ENCODE measurements at regions not wholly inside any gene's neighbourhood (a gene's known extent, or its start where the extent isn't known, plus 50 kb on each side); places are given as distances from the start of the nearest gene placed in this dataset.

DNA sequence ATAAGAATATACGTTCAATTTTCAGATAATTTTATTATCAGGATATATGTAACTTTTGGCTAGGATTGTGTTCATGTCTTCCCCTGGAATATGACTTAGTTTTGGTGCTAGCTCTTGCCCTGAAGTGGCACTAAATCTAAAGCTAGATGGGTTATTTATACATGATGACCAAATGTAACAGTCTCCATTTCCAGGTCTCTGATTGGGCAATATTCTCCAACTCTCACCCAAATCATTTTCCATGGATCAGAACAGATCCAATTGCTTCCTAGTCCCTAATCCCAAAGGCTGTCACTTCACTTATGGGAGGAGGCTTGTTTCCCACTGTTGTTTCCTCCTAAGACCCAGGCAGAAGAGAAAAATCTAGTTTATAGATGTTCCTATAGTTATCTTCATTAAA, 274.6 kb upstream of the SLC16A7 start:
- Histone ChIP-seq H3K4me1 (ENCODE audit: control insufficient read depth, insufficient read depth, low read length) (no peaks in the 10 kb centered on the region), H3K36me3 (ENCODE audit: control insufficient read depth, insufficient read depth, low read length) (no peaks in the 10 kb centered on the region), H3K4me3 (ENCODE audit: insufficient read depth, low read depth, low read length) (no peak overlapping the region), H3K27me3 (ENCODE audit: control insufficient read depth, insufficient read depth, low read length) (no peaks in the 10 kb centered on the region), H3K14ac (replicated peaks; ENCODE audit: low read depth, low read length) (no peak overlapping the region), H4K5ac (ENCODE audit: low read depth, low read length) (no peak overlapping the region), H2AK5ac (ENCODE audit: low read depth, low read length) (no peak overlapping the region), H3K4me2 (ENCODE audit: low read depth, low read length) (no peak overlapping the region), H2BK15ac (ENCODE audit: low read depth, low read length) (no peak overlapping the region), H3K23ac (ENCODE audit: low read depth, low read length) (no peak overlapping the region), H4K8ac (ENCODE audit: low read depth in 2 of 2, low read length in 2 of 2) (no peak overlapping the region), H2BK20ac (ENCODE audit: low read depth, low read length) (no peak overlapping the region), H2AFZ (replicated peaks; ENCODE audit: low read length, poor library complexity) (no peak overlapping the region), H2BK5ac (ENCODE audit: low read depth, low read length, poor library complexity, severe bottlenecking) (no peak overlapping the region), H3K18ac (ENCODE audit: low read depth, low read length) (no peak overlapping the region), H3K4ac (ENCODE audit: low read depth, low read length) (no peak overlapping the region), H3K9me1 (ENCODE audit: insufficient read depth, low read length) (no peaks in the 10 kb centered on the region), H3K27ac (ENCODE audit: insufficient read depth, low read length) (no peak overlapping the region), H4K91ac (ENCODE audit: insufficient read depth, low read depth, low read length) (no peak overlapping the region), H3K79me1 (ENCODE audit: low read depth in 1 of 2, low read length in 2 of 2) (no peaks in the 10 kb centered on the region), H3K9me3 (ENCODE audit: control insufficient read depth, insufficient read depth, low read length) (no peaks in the 10 kb centered on the region), H3K9ac (ENCODE audit: low read depth, low read length) (no peak overlapping the region), H4K20me1 (ENCODE audit: insufficient read depth, low read length) (no peaks in the 10 kb centered on the region), H2AK9ac (replicated peaks; ENCODE audit: low read depth, low read length, poor library complexity) (no peak overlapping the region), H2BK120ac (ENCODE audit: low read depth, low read length) (no peak overlapping the region), H3K56ac (ENCODE audit: extremely low read depth, insufficient read depth, low read length) (no peak overlapping the region)
- intact Hi-C loops (cut with micrococcal nuclease), result no loop called here
- in situ Hi-C loops (cut with MboI; ENCODE audit: low sequenced_read_pairs), result no loop called here
- ChIA-PET CTCF (no interaction called here), POLR2A (ENCODE audit: unreplicated experiment) (no interaction called here)
- WGBS, 2 experiments (ENCODE audit: extremely low coverage in 2 of 2, insufficient read length in 1 of 2), result no CpG with 5 or more reads among the region's 1 CpG
- dilution Hi-C loops (cut with HindIII; ENCODE audit: low sequenced_read_pairs, unreplicated experiment), result no loop called here
- TF ChIP-seq, protein P1, sequence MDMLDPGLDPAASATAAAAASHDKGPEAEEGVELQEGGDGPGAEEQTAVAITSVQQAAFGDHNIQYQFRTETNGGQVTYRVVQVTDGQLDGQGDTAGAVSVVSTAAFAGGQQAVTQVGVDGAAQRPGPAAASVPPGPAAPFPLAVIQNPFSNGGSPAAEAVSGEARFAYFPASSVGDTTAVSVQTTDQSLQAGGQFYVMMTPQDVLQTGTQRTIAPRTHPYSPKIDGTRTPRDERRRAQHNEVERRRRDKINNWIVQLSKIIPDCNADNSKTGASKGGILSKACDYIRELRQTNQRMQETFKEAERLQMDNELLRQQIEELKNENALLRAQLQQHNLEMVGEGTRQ (IDR thresholded peaks at IDR 0.05; ENCODE audit: low read depth, low read length), result no peak
- TF ChIP-seq RFX5 (IDR thresholded peaks at IDR 0.05; ENCODE audit: low read depth, low read length) (no peak), FOS (IDR thresholded peaks at IDR 0.05; ENCODE audit: low read depth, low read length) (no peak), NFE2L2 (IDR thresholded peaks at IDR 0.05; ENCODE audit: low read depth, low read length) (no peak), RCOR1 (IDR thresholded peaks at IDR 0.05; ENCODE audit: insufficient replicate concordance, low read length) (no peak), MAZ (IDR thresholded peaks at IDR 0.05; ENCODE audit: borderline replicate concordance, low read depth, low read length) (no peak), MXI1 (IDR thresholded peaks at IDR 0.05; ENCODE audit: borderline replicate concordance, low read depth, low read length) (no peak)
- TF ChIP-seq, protein P2, sequence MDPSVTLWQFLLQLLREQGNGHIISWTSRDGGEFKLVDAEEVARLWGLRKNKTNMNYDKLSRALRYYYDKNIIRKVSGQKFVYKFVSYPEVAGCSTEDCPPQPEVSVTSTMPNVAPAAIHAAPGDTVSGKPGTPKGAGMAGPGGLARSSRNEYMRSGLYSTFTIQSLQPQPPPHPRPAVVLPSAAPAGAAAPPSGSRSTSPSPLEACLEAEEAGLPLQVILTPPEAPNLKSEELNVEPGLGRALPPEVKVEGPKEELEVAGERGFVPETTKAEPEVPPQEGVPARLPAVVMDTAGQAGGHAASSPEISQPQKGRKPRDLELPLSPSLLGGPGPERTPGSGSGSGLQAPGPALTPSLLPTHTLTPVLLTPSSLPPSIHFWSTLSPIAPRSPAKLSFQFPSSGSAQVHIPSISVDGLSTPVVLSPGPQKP (IDR thresholded peaks at IDR 0.05; ENCODE audit: borderline replicate concordance, low read depth, low read length), result no peak
- no peak for ATAC-seq (ENCODE audit: low read depth)
- no peak for DNase-seq
- BruUV-seq (replicated peaks), result no TSS peak

Measured in IMR-90 (cell line).